ENCODE measurements at regions not wholly inside any gene's neighbourhood (a gene's known extent, or its start where the extent isn't known, plus 50 kb on each side); places are given as distances from the start of the nearest gene placed in this dataset.

GRCh38 chr18:55695091-55695490 is 107.1 kb upstream of the TCF4 start (continued):
- TF ChIP-seq MAZ (IDR thresholded peaks at IDR 0.05; ENCODE audit: borderline replicate concordance, low read depth, low read length): no peak
- TF ChIP-seq CHD2 (IDR thresholded peaks at IDR 0.05; ENCODE audit: low read length, partially characterized antibody): no peak
- no peak for TF ChIP-seq RCOR1 (IDR thresholded peaks at IDR 0.05; ENCODE audit: low read depth, low read length)

- ATAC-seq (no peak), FAIRE-seq (no peak)
- POLR2A ChIA-PET: no interaction called here
These were observed 106.3 kb upstream of the TCF4 start for GRCh38 chr18:55694291-55694690.

GRCh38 chr18:55688030-55688429 is 100.0 kb upstream of the TCF4 start:
- FAIRE-seq (no peak), ATAC-seq (no peak)
- CTCF ChIA-PET: interaction anchor here (0.6 kb wide), 1 partner anchor 370 kb away, joined by 3 read pairs; no protein-coding TSS in a partner anchor

More at GRCh38 chr18:55694291-55694690, 106.3 kb upstream of the TCF4 start:
- DNase-seq (ENCODE audit: low read depth in 1 of 2, low spot score in 1 of 2): no peak
- CTCF ChIA-PET: interaction anchor here (0.7 kb wide), 1 partner anchor 222 kb away, joined by 5 read pairs; no protein-coding TSS in a partner anchor
- H3K4me2 ChIP-seq: no peak overlapping the region
- TF ChIP-seq REST (IDR thresholded peaks at IDR 0.05): no peak
- TF ChIP-seq JUN (IDR thresholded peaks at IDR 0.05): no peak
- TF ChIP-seq HOXA7 (CRISPR knock-in tag; IDR thresholded peaks at IDR 0.05): no peak
- TF ChIP-seq HOXB5 (CRISPR knock-in tag; IDR thresholded peaks at IDR 0.05): no peak
- no peak for TF ChIP-seq SMC3 (IDR thresholded peaks at IDR 0.05)
- TF ChIP-seq TP53 (CRISPR knock-in tag; IDR thresholded peaks at IDR 0.05): no peak
- H3K4me1 ChIP-seq: no peaks in the 10 kb centered on the region
- H3K27ac ChIP-seq: no peak overlapping the region
- no peaks in the 10 kb centered on the region for H3K9me3 ChIP-seq
- 74% methylated on average over 1 of the region's 1 CpG for WGBS (ENCODE audit: missing lambda C conversion rate)
- H3K4me3 ChIP-seq: no peak overlapping the region

More at GRCh38 chr18:55688030-55688429, 100.0 kb upstream of the TCF4 start:
- Histone ChIP-seq H3K4me3 (no peak overlapping the region), H3K4me2 (no peak overlapping the region), H3K4me1 (no peaks in the 10 kb centered on the region), H3K9me3 (no peaks in the 10 kb centered on the region), H3K27ac (no peak overlapping the region)
- TF ChIP-seq NPAS2 (CRISPR knock-in tag; IDR thresholded peaks at IDR 0.05; ENCODE audit: borderline replicate concordance): no peak
- no peak for TF ChIP-seq ZC3H11A (IDR thresholded peaks at IDR 0.05)
- TF ChIP-seq ELK1 (IDR thresholded peaks at IDR 0.05; ENCODE audit: low read depth, low read length): no peak
- TF ChIP-seq EP300 (IDR thresholded peaks at IDR 0.05): no peak
- no peak for TF ChIP-seq FOSL2 (IDR thresholded peaks at IDR 0.05)
- no peak for TF ChIP-seq FOSL2 (CRISPR knock-in tag; IDR thresholded peaks at IDR 0.05)
- TF ChIP-seq HMGXB4 (CRISPR knock-in tag; IDR thresholded peaks at IDR 0.05; ENCODE audit: borderline replicate concordance): no peak
- no peak for TF ChIP-seq ATOH8 (CRISPR knock-in tag; IDR thresholded peaks at IDR 0.05; ENCODE audit: low read depth)
- TF ChIP-seq KDM1A (IDR thresholded peaks at IDR 0.05; ENCODE audit: low read depth): no peak
- TF ChIP-seq POLR2A (IDR thresholded peaks at IDR 0.05; ENCODE audit: low read length): no peak
- POLR2A ChIA-PET: no interaction called here
- DNase-seq (ENCODE audit: low read depth in 1 of 2, low spot score in 1 of 2): no peak
- WGBS (ENCODE audit: missing lambda C conversion rate): 6% methylated on average over 3 of the region's 4 CpGs
